C4-2B (cell line): ENCODE measurements at regions not wholly inside any gene's neighbourhood (a gene's known extent, or its start where the extent isn't known, plus 50 kb on each side); places are given as distances from the start of the nearest gene placed in this dataset.

Experiments used
- ZFX ChIP-seq: fragments of 450-650 bp; IDR thresholded peaks from 2 replicates; pipeline ENCODE4 v1.6.1; 2017
- TF ChIP-seq, protein P1 (sequence below): fragments of 450-650 bp; conservative IDR thresholded peaks from 2 replicates; pipeline ENCODE4 v1.5.1; 2017; ENCODE audit warnings: mild to moderate bottlenecking

- TF ChIP-seq, protein P1, sequence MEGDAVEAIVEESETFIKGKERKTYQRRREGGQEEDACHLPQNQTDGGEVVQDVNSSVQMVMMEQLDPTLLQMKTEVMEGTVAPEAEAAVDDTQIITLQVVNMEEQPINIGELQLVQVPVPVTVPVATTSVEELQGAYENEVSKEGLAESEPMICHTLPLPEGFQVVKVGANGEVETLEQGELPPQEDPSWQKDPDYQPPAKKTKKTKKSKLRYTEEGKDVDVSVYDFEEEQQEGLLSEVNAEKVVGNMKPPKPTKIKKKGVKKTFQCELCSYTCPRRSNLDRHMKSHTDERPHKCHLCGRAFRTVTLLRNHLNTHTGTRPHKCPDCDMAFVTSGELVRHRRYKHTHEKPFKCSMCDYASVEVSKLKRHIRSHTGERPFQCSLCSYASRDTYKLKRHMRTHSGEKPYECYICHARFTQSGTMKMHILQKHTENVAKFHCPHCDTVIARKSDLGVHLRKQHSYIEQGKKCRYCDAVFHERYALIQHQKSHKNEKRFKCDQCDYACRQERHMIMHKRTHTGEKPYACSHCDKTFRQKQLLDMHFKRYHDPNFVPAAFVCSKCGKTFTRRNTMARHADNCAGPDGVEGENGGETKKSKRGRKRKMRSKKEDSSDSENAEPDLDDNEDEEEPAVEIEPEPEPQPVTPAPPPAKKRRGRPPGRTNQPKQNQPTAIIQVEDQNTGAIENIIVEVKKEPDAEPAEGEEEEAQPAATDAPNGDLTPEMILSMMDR: no peak
- TF ChIP-seq ZFX: no peak
Measured at GRCh38 chr10:3497581-3497980, 287.4 kb downstream of the KLF6 start.
